SW 1271 (cell line): ENCODE measurements at regions not wholly inside any gene's neighbourhood (a gene's known extent, or its start where the extent isn't known, plus 50 kb on each side); places are given as distances from the start of the nearest gene placed in this dataset.
"Not testable (repeated sequence)": the region's sequence is repeated elsewhere in the genome, so short reads cannot be mapped to it uniquely, and the experiment has no call there.

ENCODE experiments used
- DNase-seq, 2 experiments: peaks; one replicate each; lab custom pipeline; 2025; lab: John Stamatoyannopoulos, UW

GRCh38 chr2:133884739-133885381 is 316.6 kb upstream of the NCKAP5 start:
- DNase-seq: peak in 1 of 2 experiments; percentile 22

DNA sequence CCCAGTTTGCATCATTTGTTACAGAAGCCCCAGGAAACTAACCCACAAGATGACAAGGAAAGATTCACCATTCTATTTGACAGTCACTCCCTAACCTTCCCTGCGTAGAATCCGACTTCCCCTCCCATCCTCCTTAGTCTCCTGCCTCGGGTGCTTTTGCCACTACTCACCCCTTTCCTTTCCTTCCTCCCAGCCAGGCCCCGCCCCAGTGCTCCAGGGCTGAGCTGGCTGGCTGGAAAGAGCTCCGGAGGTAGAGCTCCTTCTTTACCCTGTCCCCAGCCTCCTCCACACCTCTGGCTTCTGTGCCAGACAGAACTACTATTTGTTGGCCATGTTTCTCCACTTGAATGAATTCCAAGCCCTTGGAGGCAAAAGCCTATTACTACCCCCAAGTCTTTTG is 317.6 kb upstream of the NCKAP5 start:
- no peak for DNase-seq

- DNase-seq: peak; percentile 34 to 58
These were observed 318.7 kb upstream of the NCKAP5 start for GRCh38 chr2:133886735-133887675.

- no peak for DNase-seq
These were observed 319.4 kb upstream of the NCKAP5 start for GRCh38 chr2:133887676-133888040.

DNA sequence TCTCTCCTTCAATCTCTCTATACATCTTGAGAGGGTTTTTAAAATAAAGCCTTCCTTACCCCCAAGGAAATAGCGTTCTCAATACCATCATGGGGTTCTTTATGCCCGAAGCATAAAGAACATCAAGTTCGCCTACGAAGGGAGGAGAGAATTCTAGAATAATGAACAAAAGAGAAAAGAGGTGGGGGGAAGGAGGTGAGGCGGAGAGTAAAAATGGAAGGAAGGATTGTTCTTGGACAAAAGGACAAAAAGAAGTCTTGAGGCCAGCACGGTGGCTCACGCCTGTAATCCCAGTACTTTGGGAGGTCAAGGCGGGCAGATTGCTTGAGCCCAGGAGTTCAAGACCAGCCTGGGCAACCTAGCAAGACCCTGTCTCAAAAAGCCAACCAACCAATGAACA is 319.8 kb upstream of the NCKAP5 start:
- DNase-seq: no peak

GRCh38 chr2:133888621-133889219 is 320.5 kb upstream of the NCKAP5 start:
- DNase-seq: no peak

GRCh38 chr2:133892352-133892913 is 324.2 kb upstream of the NCKAP5 start:
- no peak for DNase-seq

GRCh38 chr2:133894429-133894828 is 326.2 kb upstream of the NCKAP5 start:
- DNase-seq: no peak

- not testable (repeated sequence) for DNase-seq
These were observed 329.6 kb upstream of the NCKAP5 start for GRCh38 chr2:133897838-133898237.

- DNase-seq: no peak
These were observed 332.6 kb upstream of the NCKAP5 start for GRCh38 chr2:133900909-133901308.

GRCh38 chr2:133906396-133906795 is 338.1 kb upstream of the NCKAP5 start:
- DNase-seq: no peak

GRCh38 chr2:133906926-133907325 is 338.7 kb upstream of the NCKAP5 start:
- DNase-seq: no peak

- DNase-seq: no peak
These were observed 339.9 kb upstream of the NCKAP5 start for GRCh38 chr2:133908171-133908570.

GRCh38 chr2:133918141-133918540 is 335.7 kb upstream of the MGAT5 start:
- no peak for DNase-seq

DNA sequence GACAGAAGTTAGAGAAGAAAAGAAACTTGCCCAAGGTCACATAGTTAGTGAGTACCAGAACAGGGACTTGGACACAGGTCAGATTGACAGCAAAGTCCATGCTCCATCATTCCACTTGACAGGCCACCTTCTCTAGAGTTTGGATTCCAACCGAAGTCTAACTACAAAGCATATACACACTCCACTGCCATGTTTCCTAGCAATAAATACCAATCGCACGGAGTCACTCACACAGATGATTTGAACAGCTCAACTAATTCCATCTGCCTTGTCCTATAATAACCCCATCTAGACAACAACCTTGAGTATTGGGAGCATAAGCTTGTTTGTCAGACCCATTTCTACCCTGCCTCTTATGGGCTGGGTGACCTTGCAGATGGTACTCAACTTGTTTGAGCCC is 334.6 kb upstream of the MGAT5 start:
- DNase-seq: no peak

- no peak for DNase-seq
These were observed 326.0 kb upstream of the MGAT5 start for GRCh38 chr2:133927894-133928293.

- DNase-seq: no peak
These were observed 317.8 kb upstream of the MGAT5 start for GRCh38 chr2:133936096-133936495.

GRCh38 chr2:133936601-133937000 is 317.3 kb upstream of the MGAT5 start:
- no peak for DNase-seq

DNA sequence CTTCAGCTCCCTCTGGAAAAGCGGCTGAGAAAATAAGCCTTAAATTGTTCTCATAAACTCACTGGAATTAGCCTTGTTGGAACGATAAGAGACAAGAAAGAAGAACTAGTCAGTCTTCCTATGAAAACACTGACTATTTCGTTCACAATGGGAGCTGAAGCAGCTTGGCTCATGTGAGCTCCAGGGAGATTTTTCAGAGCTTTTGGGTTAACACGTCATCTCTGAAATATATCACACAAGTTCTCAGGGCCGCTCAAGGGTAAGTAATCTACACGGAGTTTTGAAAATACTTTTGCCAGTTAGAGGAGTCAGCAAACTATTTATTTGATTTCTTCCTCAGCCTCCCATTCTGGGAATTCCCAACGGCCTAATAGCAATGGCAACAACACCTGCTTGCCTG is 316.2 kb upstream of the MGAT5 start:
- DNase-seq: no peak

GRCh38 chr2:133940134-133940533 is 313.7 kb upstream of the MGAT5 start:
- no peak for DNase-seq

GRCh38 chr2:133941666-133942065 is 312.2 kb upstream of the MGAT5 start:
- no peak for DNase-seq

- DNase-seq: no peak
These were observed 311.5 kb upstream of the MGAT5 start for GRCh38 chr2:133942398-133942797.

- DNase-seq: no peak
These were observed 310.8 kb upstream of the MGAT5 start for GRCh38 chr2:133943108-133943507.
